ENCODE measurements at regions not wholly inside any gene's neighbourhood (a gene's known extent, or its start where the extent isn't known, plus 50 kb on each side); places are given as distances from the start of the nearest gene placed in this dataset.
A peak's percentile ranks its signal among the peaks of the same experiment; 100 is the strongest.

- no peak overlapping the region for H3K27ac ChIP-seq
- H3K27me3 ChIP-seq, result no peaks in the 10 kb centered on the region
- H3K4me3 ChIP-seq, result no peak overlapping the region
- peaks cover 0 to 7% of the 10 kb centered on the region in 2 donors for H3K4me1 ChIP-seq
- no peaks in the 10 kb centered on the region for H3K9me3 ChIP-seq
- no peak for TF ChIP-seq CTCF (IDR thresholded peaks at IDR 0.05)
- H3K36me3 ChIP-seq, result no peaks in the 10 kb centered on the region
- DNase-seq (ENCODE audit: low spot score), result peak; percentile 60
Measured at GRCh38 chr17:83155128-83156121, 76.0 kb downstream of the METRNL start.

- TF ChIP-seq CTCF (IDR thresholded peaks at IDR 0.05), result no peak
- Histone ChIP-seq H3K27me3 (no peaks in the 10 kb centered on the region), H3K4me1 (peaks cover 0 to 7% of the 10 kb centered on the region in 2 donors), H3K36me3 (no peaks in the 10 kb centered on the region), H3K27ac (no peak overlapping the region), H3K4me3 (no peak overlapping the region), H3K9me3 (no peaks in the 10 kb centered on the region)
- DNase-seq (ENCODE audit: low spot score), result peak; percentile 55
Measured at GRCh38 chr17:83156408-83156807, 77.0 kb downstream of the METRNL start.

GRCh38 chr17:83159204-83160049 lies 80.0 kb downstream of the METRNL start:
- TF ChIP-seq CTCF (IDR thresholded peaks at IDR 0.05), result no peak
- Histone ChIP-seq H3K9me3 (no peaks in the 10 kb centered on the region), H3K27ac (no peak overlapping the region), H3K4me1 (no peaks in the 10 kb centered on the region), H3K36me3 (no peaks in the 10 kb centered on the region), H3K27me3 (no peaks in the 10 kb centered on the region), H3K4me3 (no peak overlapping the region)
- no peak for DNase-seq (ENCODE audit: low spot score)

GRCh38 chr17:83160443-83161297 lies 81.3 kb downstream of the METRNL start:
- H3K27ac ChIP-seq, result no peak overlapping the region
- no peak for TF ChIP-seq CTCF (IDR thresholded peaks at IDR 0.05)
- H3K4me1 ChIP-seq, result no peaks in the 10 kb centered on the region
- no peak for DNase-seq (ENCODE audit: low spot score)
- H3K27me3 ChIP-seq, result no peaks in the 10 kb centered on the region
- no peak overlapping the region for H3K4me3 ChIP-seq
- H3K36me3 ChIP-seq, result no peaks in the 10 kb centered on the region
- H3K9me3 ChIP-seq, result no peaks in the 10 kb centered on the region

GRCh38 chr17:83161298-83162034 lies 82.1 kb downstream of the METRNL start:
- peaks cover 0 to 2% of the 10 kb centered on the region in 2 donors for H3K9me3 ChIP-seq
- TF ChIP-seq CTCF (IDR thresholded peaks at IDR 0.05), result no peak
- H3K27ac ChIP-seq, result no peak overlapping the region
- no peaks in the 10 kb centered on the region for H3K27me3 ChIP-seq
- no peaks in the 10 kb centered on the region for H3K4me1 ChIP-seq
- no peak for DNase-seq (ENCODE audit: low spot score)
- H3K4me3 ChIP-seq, result no peak overlapping the region
- H3K36me3 ChIP-seq, result no peaks in the 10 kb centered on the region
